ENCODE measurements at regions not wholly inside any gene's neighbourhood (a gene's known extent, or its start where the extent isn't known, plus 50 kb on each side); places are given as distances from the start of the nearest gene placed in this dataset.

- no peak for TF ChIP-seq SP1 (IDR thresholded peaks at IDR 0.05)
- TF ChIP-seq FOXM1 (IDR thresholded peaks at IDR 0.05; ENCODE audit: borderline replicate concordance) = no peak
Measured at GRCh38 chr20:12229891-12230290, 312.2 kb downstream of the BTBD3 start.

Data from HEK293T (cell line).